Smooth muscle cell (in vitro differentiated cells): ENCODE measurements at regions not wholly inside any gene's neighbourhood (a gene's known extent, or its start where the extent isn't known, plus 50 kb on each side); places are given as distances from the start of the nearest gene placed in this dataset.

Experiments
- DNase-seq: peaks from one replicate; lab custom pipeline; 2025; ENCODE audit not compliant: unreplicated experiment; lab: John Stamatoyannopoulos, UW
- H2AFZ ChIP-seq: fragments of 200-600 bp; sonication (generic); 2 replicates; pipeline ENCODE4 v1.6.0; 2016; ENCODE audit warnings: antibody characterized with exemption, low read depth, mild to moderate bottlenecking
- H3F3A ChIP-seq: fragments of 200-600 bp; sonication (generic); 2 replicates; pipeline ENCODE4 v1.6.0; 2017; ENCODE audit warnings: antibody characterized with exemption, low read depth
- H3K27ac ChIP-seq: fragments of 200-600 bp; sonication (generic); 2 replicates; pipeline ENCODE4 v1.5.1; 2016; ENCODE audit warnings: low read depth, mild to moderate bottlenecking
- H3K27me3 ChIP-seq: fragments of 200-600 bp; sonication (generic); 2 replicates; pipeline ENCODE4 v1.6.1; 2016; ENCODE audit warnings: low read depth, mild to moderate bottlenecking
- H3K36me3 ChIP-seq: fragments of 200-600 bp; sonication (generic); 2 replicates; pipeline ENCODE4 v1.5.1; 2016; ENCODE audit warnings: low read depth
- H3K4me1 ChIP-seq: fragments of 200-600 bp; sonication (generic); 2 replicates; pipeline ENCODE4 v1.5.1; 2016; ENCODE audit warnings: low read depth
- H3K4me2 ChIP-seq: fragments of 200-600 bp; sonication (generic); 2 replicates; pipeline ENCODE4 v1.6.0; 2016; ENCODE audit warnings: mild to moderate bottlenecking
- H3K4me3 ChIP-seq: fragments of 200-600 bp; sonication (generic); 2 replicates; pipeline ENCODE4 v1.5.1; 2016; ENCODE audit warnings: mild to moderate bottlenecking
- H3K79me2 ChIP-seq: fragments of 200-600 bp; sonication (generic); 2 replicates; pipeline ENCODE4 v1.6.0; 2016; ENCODE audit warnings: low read depth, mild to moderate bottlenecking
- H3K9ac ChIP-seq: fragments of 200-600 bp; sonication (generic); 2 replicates; pipeline ENCODE4 v1.6.0; 2016; ENCODE audit warnings: low read depth
- H3K9me3 ChIP-seq: fragments of 200-600 bp; sonication (generic); replicated peaks from 2 replicates; pipeline ENCODE4 v1.5.1; 2016; ENCODE audit warnings: low read depth
- H4K20me1 ChIP-seq: fragments of 200-600 bp; sonication (generic); 2 replicates; pipeline ENCODE4 v1.6.0; 2016; ENCODE audit warnings: low read depth
- WGBS: methylation state at CpG from one replicate; pipeline ENCODE4 v1.1.7; 2016; ENCODE audit warnings: low lambda C conversion rate; 5-methylcytosine and 5-hydroxymethylcytosine counted together
- TF ChIP-seq, protein P1 (sequence below): fragments of 200-600 bp; sonication (generic); IDR thresholded peaks from 2 replicates; pipeline ENCODE4 v1.5.1; 2017; ENCODE audit warnings: borderline replicate concordance, mild to moderate bottlenecking, antibody characterized with exemption; ENCODE audit not compliant: insufficient read depth, poor library complexity, severe bottlenecking

DNA sequence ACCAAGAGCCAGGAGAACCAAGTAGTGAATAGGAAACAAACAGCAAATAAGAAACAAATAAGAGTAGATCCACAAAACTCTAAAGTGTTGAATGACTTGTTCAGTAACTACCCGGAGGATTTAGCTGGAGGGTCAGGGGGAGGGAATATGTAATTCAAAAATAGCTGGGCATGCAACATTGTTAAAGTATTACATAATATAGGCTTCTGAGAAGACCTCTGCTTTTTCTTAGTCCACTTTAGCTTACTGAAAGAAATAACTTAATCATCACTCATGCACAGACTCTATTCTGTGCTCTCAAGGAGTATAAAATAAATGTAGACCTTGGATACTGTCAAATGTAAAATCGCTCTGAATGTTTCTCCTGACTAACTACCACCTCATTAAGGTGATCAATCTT, 183.2 kb upstream of the POU5F2 start:
- H3K4me1 ChIP-seq = peaks cover 4% of the 10 kb centered on the region
- no peak overlapping the region for H3K9ac ChIP-seq
- H3K27ac ChIP-seq = no peak overlapping the region
- no peaks in the 10 kb centered on the region for H3K36me3 ChIP-seq
- H3K27me3 ChIP-seq = no peaks in the 10 kb centered on the region
- H3K79me2 ChIP-seq = no peaks in the 10 kb centered on the region
- no peaks in the 10 kb centered on the region for H4K20me1 ChIP-seq
- H3K4me2 ChIP-seq = no peak overlapping the region
- no peak for DNase-seq
- no peaks in the 10 kb centered on the region for H3K9me3 ChIP-seq
- TF ChIP-seq, protein P1, sequence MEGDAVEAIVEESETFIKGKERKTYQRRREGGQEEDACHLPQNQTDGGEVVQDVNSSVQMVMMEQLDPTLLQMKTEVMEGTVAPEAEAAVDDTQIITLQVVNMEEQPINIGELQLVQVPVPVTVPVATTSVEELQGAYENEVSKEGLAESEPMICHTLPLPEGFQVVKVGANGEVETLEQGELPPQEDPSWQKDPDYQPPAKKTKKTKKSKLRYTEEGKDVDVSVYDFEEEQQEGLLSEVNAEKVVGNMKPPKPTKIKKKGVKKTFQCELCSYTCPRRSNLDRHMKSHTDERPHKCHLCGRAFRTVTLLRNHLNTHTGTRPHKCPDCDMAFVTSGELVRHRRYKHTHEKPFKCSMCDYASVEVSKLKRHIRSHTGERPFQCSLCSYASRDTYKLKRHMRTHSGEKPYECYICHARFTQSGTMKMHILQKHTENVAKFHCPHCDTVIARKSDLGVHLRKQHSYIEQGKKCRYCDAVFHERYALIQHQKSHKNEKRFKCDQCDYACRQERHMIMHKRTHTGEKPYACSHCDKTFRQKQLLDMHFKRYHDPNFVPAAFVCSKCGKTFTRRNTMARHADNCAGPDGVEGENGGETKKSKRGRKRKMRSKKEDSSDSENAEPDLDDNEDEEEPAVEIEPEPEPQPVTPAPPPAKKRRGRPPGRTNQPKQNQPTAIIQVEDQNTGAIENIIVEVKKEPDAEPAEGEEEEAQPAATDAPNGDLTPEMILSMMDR = no peak
- H2AFZ ChIP-seq = no peak overlapping the region
- no peak overlapping the region for H3K4me3 ChIP-seq
- 78% methylated on average over 2 of the region's 2 CpGs for WGBS
- H3F3A ChIP-seq = no peaks in the 10 kb centered on the region

DNA sequence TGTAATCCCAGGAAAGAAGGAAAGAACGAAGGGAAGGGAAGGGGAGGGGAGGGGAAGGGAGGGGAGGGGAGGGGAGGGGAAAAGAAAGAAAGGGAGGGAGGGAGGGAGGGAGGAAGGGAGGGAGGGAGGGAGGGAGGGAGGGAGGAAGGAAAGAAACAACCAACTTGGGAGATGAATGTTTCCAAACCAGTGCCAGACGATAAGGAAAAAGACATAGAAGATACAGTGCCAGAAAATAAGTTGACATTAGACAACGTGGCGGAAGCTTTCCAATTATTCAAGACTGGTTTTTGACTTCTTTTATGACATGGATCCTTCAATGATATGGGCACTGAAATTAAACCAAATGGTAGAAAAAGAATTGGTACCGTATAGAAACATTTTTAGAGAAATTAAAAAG, 181.2 kb upstream of the POU5F2 start:
- Histone ChIP-seq H3K27ac (no peak overlapping the region), H3K79me2 (no peaks in the 10 kb centered on the region)

GRCh38 chr5:93921001-93921400, 179.6 kb upstream of the POU5F2 start:
- H3K9ac ChIP-seq = no peak overlapping the region
- no peak for DNase-seq
- no peaks in the 10 kb centered on the region for H3K27me3 ChIP-seq
- H3K4me1 ChIP-seq = peaks cover 4% of the 10 kb centered on the region
- TF ChIP-seq, protein P1 = no peak
- WGBS = 96% methylated on average over 2 of the region's 2 CpGs
- H3K27ac ChIP-seq = no peak overlapping the region
- no peaks in the 10 kb centered on the region for H4K20me1 ChIP-seq
- H3F3A ChIP-seq = no peaks in the 10 kb centered on the region
- no peak overlapping the region for H2AFZ ChIP-seq
- no peak overlapping the region for H3K4me2 ChIP-seq
- no peaks in the 10 kb centered on the region for H3K79me2 ChIP-seq
- no peaks in the 10 kb centered on the region for H3K36me3 ChIP-seq
- H3K4me3 ChIP-seq = no peak overlapping the region
- no peaks in the 10 kb centered on the region for H3K9me3 ChIP-seq

More for the DNA sequence above, 181.2 kb upstream of the POU5F2 start:
- H3K4me3 ChIP-seq = no peak overlapping the region
- no peak for DNase-seq
- no peaks in the 10 kb centered on the region for H3K27me3 ChIP-seq
- H3K9ac ChIP-seq = no peak overlapping the region
- no peaks in the 10 kb centered on the region for H3K36me3 ChIP-seq
- H3K4me2 ChIP-seq = no peak overlapping the region
- no peaks in the 10 kb centered on the region for H3F3A ChIP-seq
- no peaks in the 10 kb centered on the region for H3K9me3 ChIP-seq
- 96% methylated on average over 4 of the region's 5 CpGs for WGBS
- peaks cover 4% of the 10 kb centered on the region for H3K4me1 ChIP-seq
- no peak overlapping the region for H2AFZ ChIP-seq
- TF ChIP-seq, protein P1 = no peak
- no peaks in the 10 kb centered on the region for H4K20me1 ChIP-seq

- no peaks in the 10 kb centered on the region for H3K36me3 ChIP-seq
- no peak overlapping the region for H3K4me3 ChIP-seq
- 96% methylated on average over 1 of the region's 1 CpG for WGBS
- no peaks in the 10 kb centered on the region for H3K27me3 ChIP-seq
- H3K27ac ChIP-seq = no peak overlapping the region
- H2AFZ ChIP-seq = no peak overlapping the region
- H3K4me1 ChIP-seq = no peaks in the 10 kb centered on the region
- no peaks in the 10 kb centered on the region for H3K79me2 ChIP-seq
- no peaks in the 10 kb centered on the region for H3F3A ChIP-seq
- TF ChIP-seq, protein P1 = no peak
- H3K9ac ChIP-seq = no peak overlapping the region
- no peaks in the 10 kb centered on the region for H3K9me3 ChIP-seq
- no peaks in the 10 kb centered on the region for H4K20me1 ChIP-seq
- DNase-seq = no peak
- no peak overlapping the region for H3K4me2 ChIP-seq
Observed at GRCh38 chr5:93916872-93917271, 175.5 kb upstream of the POU5F2 start.
